Heart left ventricle (tissue), 16 donors: ENCODE measurements at regions not wholly inside any gene's neighbourhood (a gene's known extent, or its start where the extent isn't known, plus 50 kb on each side); places are given as distances from the start of the nearest gene placed in this dataset.

Source experiments
- ATAC-seq, 4 donors: fragments of 200-7000 bp; cut with Tn5 transposase; one replicate each; pipeline ENCODE4 v1.9.1; 2020 to 2022; ENCODE audit warnings: moderate library complexity in 4 of 4, mild to moderate bottlenecking in 3 of 4, moderate number of reproducible peaks in 1 of 4
- DNase-seq, 5 donors: peaks; one replicate each; pipeline ENCODE4 v3.0.0-alpha.2; 2020
- H3K27ac ChIP-seq, 12 donors: fragments of 200-600 bp; sonication (generic) in 4 of 12; one replicate each; pipeline versions ENCODE4 v1.5.0 to v1.8.0; 2016 to 2022; ENCODE audit warnings: mild to moderate bottlenecking in 2 of 12
- H3K27me3 ChIP-seq, 9 donors: fragments of 200-600 bp; sonication (generic) in 2 of 9; one replicate each; pipeline versions ENCODE4 v1.5.1 to v1.8.0; 2016 to 2022; ENCODE audit warnings: mild to moderate bottlenecking in 3 of 9
- H3K36me3 ChIP-seq, 9 donors: fragments of 200-600 bp; sonication (generic) in 2 of 9; one replicate each; pipeline versions ENCODE4 v1.5.0 to v1.8.0; 2018 to 2022; ENCODE audit warnings: mild to moderate bottlenecking in 2 of 9
- H3K4me1 ChIP-seq, 12 donors: fragments of 200-600 bp; sonication (generic) in 4 of 12; one replicate each; pipeline versions ENCODE4 v1.5.0 to v1.8.0; 2016 to 2022; ENCODE audit warnings: mild to moderate bottlenecking in 3 of 12
- H3K4me3 ChIP-seq, 12 donors: fragments of 200-600 bp; sonication (generic) in 4 of 12; one replicate each; pipeline versions ENCODE4 v1.5.0 to v1.8.0; 2017 to 2022; ENCODE audit warnings: mild to moderate bottlenecking in 9 of 12, moderate library complexity in 4 of 12
- H3K9me3 ChIP-seq, 12 donors: fragments of 200-600 bp; sonication (generic) in 4 of 12; one replicate each; pipeline versions ENCODE4 v1.5.0 to v1.8.0; 2016 to 2022; ENCODE audit warnings: mild to moderate bottlenecking in 1 of 12
- POLR2A ChIP-seq, 2 donors: fragments of 450-650 bp; IDR thresholded peaks; one replicate each; pipeline ENCODE4 v1.6.1; 2017; ENCODE audit warnings: antibody characterized with exemption in 2 of 2, mild to moderate bottlenecking in 2 of 2, moderate library complexity in 2 of 2
- WGBS, 4 donors: extraction: QIAGEN DNeasy Blood & Tissue Kit in 2 of 4; methylation state at CpG; one replicate each; pipeline versions ENCODE4 v1.1.5 to v1.1.7; 2013 to 2018; 5-methylcytosine and 5-hydroxymethylcytosine counted together
- intact Hi-C, 10 donors: fragments of 100-400 bp; cut with DNase I; formaldehyde crosslinking; loops; one replicate each; pipeline versions ENCODE4 v1.11.1 to v1.14.2; 2022
- TF ChIP-seq, protein P1 (sequence below), 12 donors: fragments of 200-600 bp; sonication (generic) in 4 of 12; IDR thresholded peaks; one replicate each; pipeline versions ENCODE4 v1.5.0 to v1.8.0; 2018 to 2022; ENCODE audit warnings: antibody characterized with exemption in 12 of 12, mild to moderate bottlenecking in 5 of 12
- donor health status: ischemic (EF 13 %, LVEDD 7.1; RV severe dilation, severe dysfunction).
- donor health status: healthy with polysubstance abuse.
- donor health status: DM: no; HTN: yes; CAD: no.
- donor health status: DM: no; HTN: no; CAD: no.
- donor health status: ischemic (EF 25% LVEDD 6.9; RV normal size, moderate dysfunction).
- donor health status: ischemic (EF 25% LVEDD 5.7; RV mildly dilated, moderate dysfunction).
- donor health status: healthy.
- donor health status: DM: yes; HTN: yes; CAD: no.
- donor health status: ischemic (EF 35%, LVEDD 5.7; RV mildly dilated, moderate dysfunction).
- donor health status: nonischemic (EF 11% LVEDD 7.7; RV severe dilation, severe dysfunction).
- donor health status: DM: yes; HTN: yes; CAD: no.
- donor health status: PGD.
- donor health status: ischemic (EF 29% LVEDD 5.4; RV normal size, mild dysfunction).
- donor health status: nonischemic (EF 23%, LVEDD 6.1; RV moderate dilation, normal function).

DNA sequence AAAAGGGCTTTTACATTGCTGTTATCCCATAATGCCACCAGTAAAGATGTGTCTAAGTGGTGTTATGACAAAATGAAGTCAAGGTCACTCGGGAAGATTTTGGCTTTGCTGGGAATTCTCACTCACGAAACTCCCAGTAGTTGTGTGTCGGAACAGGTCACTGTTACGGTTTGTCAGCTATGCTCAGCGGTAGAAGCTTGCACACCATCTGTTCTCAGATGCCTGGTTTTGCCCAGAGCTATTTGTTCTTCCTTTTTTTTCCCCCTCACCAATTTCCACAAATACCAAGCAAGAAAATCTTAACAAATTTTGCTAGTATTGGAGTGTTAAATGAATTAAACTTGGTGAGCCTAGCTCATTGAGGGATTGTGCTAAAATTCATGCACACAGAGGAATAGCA is 915.1 kb downstream of the MCTP2 start:
- ATAC-seq = no peak
- Histone ChIP-seq H3K4me3 (no peak overlapping the region), H3K27ac (no peak overlapping the region), H3K9me3 (no peaks in the 10 kb centered on the region), H3K4me1 (no peaks in the 10 kb centered on the region), H3K36me3 (no peaks in the 10 kb centered on the region), H3K27me3 (no peaks in the 10 kb centered on the region)
- DNase-seq = no peak
- 92 to 95% (median 92%) methylated on average over 5 of the region's 5 CpGs for WGBS, 4 donors
- TF ChIP-seq POLR2A (IDR thresholded peaks at IDR 0.05) = no peak
- TF ChIP-seq, protein P1, sequence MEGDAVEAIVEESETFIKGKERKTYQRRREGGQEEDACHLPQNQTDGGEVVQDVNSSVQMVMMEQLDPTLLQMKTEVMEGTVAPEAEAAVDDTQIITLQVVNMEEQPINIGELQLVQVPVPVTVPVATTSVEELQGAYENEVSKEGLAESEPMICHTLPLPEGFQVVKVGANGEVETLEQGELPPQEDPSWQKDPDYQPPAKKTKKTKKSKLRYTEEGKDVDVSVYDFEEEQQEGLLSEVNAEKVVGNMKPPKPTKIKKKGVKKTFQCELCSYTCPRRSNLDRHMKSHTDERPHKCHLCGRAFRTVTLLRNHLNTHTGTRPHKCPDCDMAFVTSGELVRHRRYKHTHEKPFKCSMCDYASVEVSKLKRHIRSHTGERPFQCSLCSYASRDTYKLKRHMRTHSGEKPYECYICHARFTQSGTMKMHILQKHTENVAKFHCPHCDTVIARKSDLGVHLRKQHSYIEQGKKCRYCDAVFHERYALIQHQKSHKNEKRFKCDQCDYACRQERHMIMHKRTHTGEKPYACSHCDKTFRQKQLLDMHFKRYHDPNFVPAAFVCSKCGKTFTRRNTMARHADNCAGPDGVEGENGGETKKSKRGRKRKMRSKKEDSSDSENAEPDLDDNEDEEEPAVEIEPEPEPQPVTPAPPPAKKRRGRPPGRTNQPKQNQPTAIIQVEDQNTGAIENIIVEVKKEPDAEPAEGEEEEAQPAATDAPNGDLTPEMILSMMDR (IDR thresholded peaks at IDR 0.05) = no peak
- intact Hi-C loops = no loop called here

- Histone ChIP-seq H3K27me3 (no peaks in the 10 kb centered on the region), H3K27ac (no peak overlapping the region), H3K4me1 (no peaks in the 10 kb centered on the region), H3K4me3 (no peak overlapping the region), H3K9me3 (peaks cover 0 to 3% (median 0%) of the 10 kb centered on the region in 12 donors), H3K36me3 (no peaks in the 10 kb centered on the region)
- intact Hi-C loops = no loop called here
- WGBS, 4 donors = 78 to 90% (median 84%) methylated on average over 2 of the region's 2 CpGs
- no peak for ATAC-seq
- DNase-seq = no peak
- TF ChIP-seq POLR2A (IDR thresholded peaks at IDR 0.05) = no peak
- TF ChIP-seq, protein P1 (IDR thresholded peaks at IDR 0.05) = no peak
These were observed 916.8 kb downstream of the MCTP2 start for GRCh38 chr15:95148183-95148582.

DNA sequence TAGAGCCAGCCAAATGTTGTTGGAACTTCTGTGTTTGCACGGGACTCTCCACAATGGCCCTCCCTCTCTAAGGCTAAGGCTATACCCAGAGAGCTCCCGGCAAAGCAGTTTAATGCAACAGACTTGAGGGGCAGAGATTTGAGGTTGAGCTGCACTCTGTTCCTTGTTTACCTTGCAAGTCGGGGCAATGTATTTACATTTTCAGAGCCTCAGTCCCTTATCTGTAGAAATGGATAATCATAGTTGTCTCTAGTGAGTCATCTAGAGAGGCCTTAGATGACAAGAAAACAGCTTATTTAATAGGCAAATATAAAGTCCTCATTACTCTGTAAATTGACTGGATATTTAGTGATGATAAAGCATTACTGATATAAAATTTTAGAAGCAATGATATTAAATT is 917.7 kb downstream of the MCTP2 start:
- no peak for DNase-seq
- ATAC-seq = no peak
- Histone ChIP-seq H3K4me3 (no peak overlapping the region), H3K27ac (no peak overlapping the region), H3K27me3 (no peaks in the 10 kb centered on the region), H3K4me1 (no peaks in the 10 kb centered on the region), H3K36me3 (no peaks in the 10 kb centered on the region), H3K9me3 (peaks cover 0 to 10% (median 0%) of the 10 kb centered on the region in 12 donors)
- no peak for TF ChIP-seq POLR2A (IDR thresholded peaks at IDR 0.05)
- whole genome bisulfite sequencing, 4 donors = 73 to 92% (median 88%) methylated on average over 2 to 3 of the region's 3 CpGs
- intact Hi-C loops = no loop called here

DNA sequence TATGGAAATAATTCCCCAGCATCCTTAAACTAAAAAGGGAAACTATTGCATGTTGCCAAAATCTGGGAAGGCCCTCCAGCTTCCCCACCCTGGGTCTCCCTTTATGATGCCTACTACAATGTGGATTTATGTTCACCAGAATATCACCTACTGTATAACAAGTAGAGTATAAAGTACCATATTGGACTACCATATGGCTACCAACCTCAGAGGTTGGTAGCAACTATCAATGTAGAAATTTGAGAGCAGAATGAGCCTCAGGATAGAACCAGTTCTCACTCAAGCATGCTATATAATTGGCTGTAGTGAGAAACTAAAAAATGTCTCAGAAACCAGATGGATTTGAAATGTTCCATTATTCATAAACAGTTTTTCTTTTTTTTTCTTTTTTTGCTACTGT is 918.4 kb downstream of the MCTP2 start:
- H3K27ac ChIP-seq = no peak overlapping the region
- H3K4me3 ChIP-seq = no peak overlapping the region
- H3K27me3 ChIP-seq = no peaks in the 10 kb centered on the region
- H3K36me3 ChIP-seq = no peaks in the 10 kb centered on the region
- intact Hi-C loops = no loop called here
- ATAC-seq = no peak
- H3K9me3 ChIP-seq = peaks cover 0 to 11% (median 0%) of the 10 kb centered on the region in 12 donors
- TF ChIP-seq, protein P1 (IDR thresholded peaks at IDR 0.05) = no peak
- no peak for TF ChIP-seq POLR2A (IDR thresholded peaks at IDR 0.05)
- H3K4me1 ChIP-seq = no peaks in the 10 kb centered on the region
- no peak for DNase-seq

- no peak overlapping the region for H3K4me3 ChIP-seq
- no peak for TF ChIP-seq POLR2A (IDR thresholded peaks at IDR 0.05)
- TF ChIP-seq, protein P1 (IDR thresholded peaks at IDR 0.05) = no peak
- peaks cover 0 to 12% (median 0%) of the 10 kb centered on the region in 12 donors for H3K9me3 ChIP-seq
- no peaks in the 10 kb centered on the region for H3K36me3 ChIP-seq
- DNase-seq (no peak), ATAC-seq (no peak)
- intact Hi-C loops = no loop called here
- no peak overlapping the region for H3K27ac ChIP-seq
- no peaks in the 10 kb centered on the region for H3K27me3 ChIP-seq
- H3K4me1 ChIP-seq = no peaks in the 10 kb centered on the region
- WGBS, 4 donors = 84 to 92% (median 87%) methylated on average over 10 of the region's 10 CpGs
These were observed 919.1 kb downstream of the MCTP2 start for GRCh38 chr15:95150466-95150865.
